Coronary artery (tissue), 2 donors: ENCODE measurements at regions not wholly inside any gene's neighbourhood (a gene's known extent, or its start where the extent isn't known, plus 50 kb on each side); places are given as distances from the start of the nearest gene placed in this dataset.

Experiments
- DNase-seq: peaks from one replicate; pipeline ENCODE4 v3.0.0-alpha.2; 2017; ENCODE audit warnings: low spot score
- H3K27ac ChIP-seq, 2 donors: fragments of 200-600 bp; sonication (generic); one replicate each; pipeline ENCODE4 v1.5.1; 2016 to 2019
- H3K4me3 ChIP-seq: fragments of 200-600 bp; sonication (generic); 2 replicates; pipeline ENCODE4 v1.5.1; 2016; ENCODE audit warnings: mild to moderate bottlenecking, moderate library complexity
- TF ChIP-seq, protein P1 (sequence below): fragments of 200-600 bp; sonication (generic); IDR thresholded peaks from one replicate; pipeline ENCODE4 v1.5.1; 2019; ENCODE audit warnings: antibody characterized with exemption

GRCh38 chr13:111962431-111962891 lies 104.5 kb upstream of the SOX1 start:
- TF ChIP-seq, protein P1, sequence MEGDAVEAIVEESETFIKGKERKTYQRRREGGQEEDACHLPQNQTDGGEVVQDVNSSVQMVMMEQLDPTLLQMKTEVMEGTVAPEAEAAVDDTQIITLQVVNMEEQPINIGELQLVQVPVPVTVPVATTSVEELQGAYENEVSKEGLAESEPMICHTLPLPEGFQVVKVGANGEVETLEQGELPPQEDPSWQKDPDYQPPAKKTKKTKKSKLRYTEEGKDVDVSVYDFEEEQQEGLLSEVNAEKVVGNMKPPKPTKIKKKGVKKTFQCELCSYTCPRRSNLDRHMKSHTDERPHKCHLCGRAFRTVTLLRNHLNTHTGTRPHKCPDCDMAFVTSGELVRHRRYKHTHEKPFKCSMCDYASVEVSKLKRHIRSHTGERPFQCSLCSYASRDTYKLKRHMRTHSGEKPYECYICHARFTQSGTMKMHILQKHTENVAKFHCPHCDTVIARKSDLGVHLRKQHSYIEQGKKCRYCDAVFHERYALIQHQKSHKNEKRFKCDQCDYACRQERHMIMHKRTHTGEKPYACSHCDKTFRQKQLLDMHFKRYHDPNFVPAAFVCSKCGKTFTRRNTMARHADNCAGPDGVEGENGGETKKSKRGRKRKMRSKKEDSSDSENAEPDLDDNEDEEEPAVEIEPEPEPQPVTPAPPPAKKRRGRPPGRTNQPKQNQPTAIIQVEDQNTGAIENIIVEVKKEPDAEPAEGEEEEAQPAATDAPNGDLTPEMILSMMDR, result no peak
- H3K4me3 ChIP-seq, result no peak overlapping the region
- DNase-seq, result no peak
- no peak overlapping the region for H3K27ac ChIP-seq

- no peak overlapping the region for H3K27ac ChIP-seq
- DNase-seq, result no peak
- no peak overlapping the region for H3K4me3 ChIP-seq
- TF ChIP-seq, protein P1, result no peak
These were observed 103.9 kb upstream of the SOX1 start for GRCh38 chr13:111963031-111963430.

GRCh38 chr13:111964411-111965035 lies 102.4 kb upstream of the SOX1 start:
- DNase-seq, result no peak

GRCh38 chr13:111965466-111966214 lies 101.3 kb upstream of the SOX1 start:
- TF ChIP-seq, protein P1, result no peak
- Histone ChIP-seq H3K27ac (no peak overlapping the region), H3K4me3 (no peak overlapping the region)
- DNase-seq, result no peak

More at GRCh38 chr13:111964411-111965035, 102.4 kb upstream of the SOX1 start:
- Histone ChIP-seq H3K27ac (no peak overlapping the region), H3K4me3 (no peak overlapping the region)
- TF ChIP-seq, protein P1, result no peak

DNA sequence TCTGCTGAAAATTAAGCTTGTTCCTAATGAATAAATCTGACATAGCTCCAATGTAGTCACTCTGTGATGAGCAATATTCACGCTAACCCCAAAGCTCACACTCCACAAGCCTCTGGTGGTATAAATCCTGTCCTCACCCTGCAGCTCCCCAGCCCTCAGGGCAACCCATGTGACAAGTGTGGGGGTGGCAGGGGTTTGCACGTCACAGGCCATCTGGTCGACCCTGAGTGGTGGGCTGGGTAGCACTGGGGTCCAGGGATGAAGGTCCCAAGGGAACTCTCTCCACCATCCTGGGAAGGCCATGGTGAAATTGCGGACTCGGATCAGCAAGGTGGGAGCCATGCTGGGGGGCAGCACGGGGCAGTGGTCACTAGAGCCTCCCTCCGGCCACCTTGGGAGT lies 100.0 kb upstream of the SOX1 start:
- DNase-seq, result no peak
- Histone ChIP-seq H3K4me3 (no peak overlapping the region), H3K27ac (no peak overlapping the region)
- TF ChIP-seq, protein P1, result no peak

DNA sequence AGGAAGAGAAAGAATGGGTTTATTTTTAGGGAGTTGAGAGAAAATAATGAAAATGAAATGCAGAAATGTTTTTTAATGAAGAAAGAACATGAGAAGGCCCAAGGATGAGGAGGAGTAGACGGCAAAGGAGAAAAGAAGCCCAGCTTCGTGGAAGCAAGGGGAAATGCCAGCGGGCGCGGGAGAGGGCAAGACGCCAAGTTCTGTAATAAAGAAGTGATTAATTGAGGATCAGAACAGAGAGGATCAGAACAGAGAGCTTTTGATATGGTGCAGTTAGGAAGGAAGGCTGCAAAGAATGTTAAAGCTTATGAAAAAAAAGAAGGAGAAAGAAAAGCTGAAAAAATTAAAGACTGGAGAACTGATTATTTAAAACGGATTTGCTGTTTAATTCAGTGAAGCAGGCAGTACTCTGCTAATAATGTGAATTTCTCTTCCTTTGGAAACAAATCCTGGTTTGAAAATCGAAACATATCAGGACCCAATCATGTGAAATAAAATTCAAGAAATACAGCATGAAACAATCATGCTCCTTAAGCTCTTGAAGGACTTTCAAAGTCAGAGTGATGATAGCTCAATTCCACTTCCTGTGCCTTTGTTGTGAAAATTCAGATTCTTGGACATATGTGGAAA lies 99.3 kb upstream of the SOX1 start:
- no peak for DNase-seq
- H3K4me3 ChIP-seq, result no peak overlapping the region
- H3K27ac ChIP-seq, result no peak overlapping the region

More for the DNA sequence above, 99.3 kb upstream of the SOX1 start:
- TF ChIP-seq, protein P1, result no peak
